Heart left ventricle (tissue), 16 donors: ENCODE measurements at regions not wholly inside any gene's neighbourhood (a gene's known extent, or its start where the extent isn't known, plus 50 kb on each side); places are given as distances from the start of the nearest gene placed in this dataset.

ENCODE experiments used
- ATAC-seq, 4 donors: fragments of 200-7000 bp; cut with Tn5 transposase; one replicate each; pipeline ENCODE4 v1.9.1; 2020 to 2022; ENCODE audit warnings: moderate library complexity in 4 of 4, mild to moderate bottlenecking in 3 of 4, moderate number of reproducible peaks in 1 of 4
- DNase-seq, 5 donors: peaks; one replicate each; pipeline ENCODE4 v3.0.0-alpha.2; 2020
- H3K27ac ChIP-seq, 12 donors: fragments of 200-600 bp; sonication (generic) in 4 of 12; one replicate each; pipeline versions ENCODE4 v1.5.0 to v1.8.0; 2016 to 2022; ENCODE audit warnings: mild to moderate bottlenecking in 2 of 12
- H3K27me3 ChIP-seq, 9 donors: fragments of 200-600 bp; sonication (generic) in 2 of 9; one replicate each; pipeline versions ENCODE4 v1.5.1 to v1.8.0; 2016 to 2022; ENCODE audit warnings: mild to moderate bottlenecking in 3 of 9
- H3K36me3 ChIP-seq, 9 donors: fragments of 200-600 bp; sonication (generic) in 2 of 9; one replicate each; pipeline versions ENCODE4 v1.5.0 to v1.8.0; 2018 to 2022; ENCODE audit warnings: mild to moderate bottlenecking in 2 of 9
- H3K4me1 ChIP-seq, 12 donors: fragments of 200-600 bp; sonication (generic) in 4 of 12; one replicate each; pipeline versions ENCODE4 v1.5.0 to v1.8.0; 2016 to 2022; ENCODE audit warnings: mild to moderate bottlenecking in 3 of 12
- H3K4me3 ChIP-seq, 12 donors: fragments of 200-600 bp; sonication (generic) in 4 of 12; one replicate each; pipeline versions ENCODE4 v1.5.0 to v1.8.0; 2017 to 2022; ENCODE audit warnings: mild to moderate bottlenecking in 9 of 12, moderate library complexity in 4 of 12
- H3K9me3 ChIP-seq, 12 donors: fragments of 200-600 bp; sonication (generic) in 4 of 12; one replicate each; pipeline versions ENCODE4 v1.5.0 to v1.8.0; 2016 to 2022; ENCODE audit warnings: mild to moderate bottlenecking in 1 of 12
- CTCF ChIP-seq, 12 donors: fragments of 200-600 bp; sonication (generic) in 4 of 12; IDR thresholded peaks; one replicate each; pipeline versions ENCODE4 v1.5.0 to v1.8.0; 2018 to 2022; ENCODE audit warnings: antibody characterized with exemption in 12 of 12, mild to moderate bottlenecking in 5 of 12
- POLR2A ChIP-seq, 2 donors: fragments of 450-650 bp; IDR thresholded peaks; one replicate each; pipeline ENCODE4 v1.6.1; 2017; ENCODE audit warnings: antibody characterized with exemption in 2 of 2, mild to moderate bottlenecking in 2 of 2, moderate library complexity in 2 of 2
- WGBS, 4 donors: extraction: QIAGEN DNeasy Blood & Tissue Kit in 2 of 4; methylation state at CpG; one replicate each; pipeline versions ENCODE4 v1.1.5 to v1.1.7; 2013 to 2018; 5-methylcytosine and 5-hydroxymethylcytosine counted together
- intact Hi-C, 10 donors: fragments of 100-400 bp; cut with DNase I; formaldehyde crosslinking; loops; one replicate each; pipeline versions ENCODE4 v1.11.1 to v1.14.2; 2022
- donor health status: ischemic (EF 13 %, LVEDD 7.1; RV severe dilation, severe dysfunction).
- donor health status: healthy with polysubstance abuse.
- donor health status: DM: no; HTN: yes; CAD: no.
- donor health status: DM: no; HTN: no; CAD: no.
- donor health status: ischemic (EF 25% LVEDD 6.9; RV normal size, moderate dysfunction).
- donor health status: ischemic (EF 25% LVEDD 5.7; RV mildly dilated, moderate dysfunction).
- donor health status: healthy.
- donor health status: DM: yes; HTN: yes; CAD: no.
- donor health status: ischemic (EF 35%, LVEDD 5.7; RV mildly dilated, moderate dysfunction).
- donor health status: nonischemic (EF 11% LVEDD 7.7; RV severe dilation, severe dysfunction).
- donor health status: DM: yes; HTN: yes; CAD: no.
- donor health status: PGD.
- donor health status: ischemic (EF 29% LVEDD 5.4; RV normal size, mild dysfunction).
- donor health status: nonischemic (EF 23%, LVEDD 6.1; RV moderate dilation, normal function).

GRCh38 chr4:77220828-77221613, 64.0 kb downstream of the CCNG2 start:
- peaks cover 0 to under 1% (median 0%) of the 10 kb centered on the region in 12 donors for H3K9me3 ChIP-seq
- H3K27me3 ChIP-seq, result no peaks in the 10 kb centered on the region
- no peaks in the 10 kb centered on the region for H3K36me3 ChIP-seq
- peaks cover 0 to 16% (median 4%) of the 10 kb centered on the region in 12 donors for H3K4me1 ChIP-seq
- no peak overlapping the region for H3K4me3 ChIP-seq
- DNase-seq (peak in 4 of 5 donors; percentile 63 to 69 (median 68)), ATAC-seq (peak; percentile 90 to 93 (median 92))
- H3K27ac ChIP-seq, result peak overlapping the region in 3 of 12 donors; percentile 9 to 24 (median 20)
- TF ChIP-seq POLR2A (IDR thresholded peaks at IDR 0.05) (no peak), CTCF (IDR thresholded peaks at IDR 0.05) (no peak)
- intact Hi-C loops, result no loop called here
- WGBS, 4 donors, result 30 to 44% (median 33%) methylated on average over 7 of the region's 7 CpGs

GRCh38 chr4:77225022-77225421, 68.0 kb downstream of the CCNG2 start:
- ATAC-seq, result peak in 1 of 4 donors; percentile 16
- DNase-seq, result no peak
- peaks cover 0 to 27% (median 9%) of the 10 kb centered on the region in 12 donors for H3K9me3 ChIP-seq
- H3K36me3 ChIP-seq, result no peaks in the 10 kb centered on the region
- H3K27me3 ChIP-seq, result no peaks in the 10 kb centered on the region
- TF ChIP-seq POLR2A (IDR thresholded peaks at IDR 0.05) (no peak), CTCF (IDR thresholded peaks at IDR 0.05) (no peak)
- H3K4me3 ChIP-seq, result no peak overlapping the region
- H3K4me1 ChIP-seq, result peaks cover 0 to 16% (median 4%) of the 10 kb centered on the region in 12 donors
- 28 to 45% (median 36%) methylated on average over 2 of the region's 2 CpGs for WGBS, 4 donors
- intact Hi-C loops, result no loop called here
- no peak overlapping the region for H3K27ac ChIP-seq

GRCh38 chr4:77226939-77227705, 70.1 kb downstream of the CCNG2 start:
- intact Hi-C loops, result no loop called here
- 82 to 96% (median 86%) methylated on average over 2 of the region's 2 CpGs; no CpG with 5 or more reads in 1 of the 4 donors for WGBS, 4 donors

More at GRCh38 chr4:77226939-77227705, 70.1 kb downstream of the CCNG2 start:
- TF ChIP-seq POLR2A (IDR thresholded peaks at IDR 0.05), result no peak
- no peak for TF ChIP-seq CTCF (IDR thresholded peaks at IDR 0.05)
- no peak for DNase-seq
- Histone ChIP-seq H3K27ac (no peak overlapping the region), H3K4me3 (no peak overlapping the region), H3K27me3 (no peaks in the 10 kb centered on the region), H3K9me3 (peaks cover 0 to 27% (median 9%) of the 10 kb centered on the region in 12 donors), H3K4me1 (peaks cover 0 to 5% (median 0%) of the 10 kb centered on the region in 12 donors), H3K36me3 (no peaks in the 10 kb centered on the region)
- ATAC-seq, result no peak
